Ovary (tissue), 3 donors: ENCODE measurements at regions not wholly inside any gene's neighbourhood (a gene's known extent, or its start where the extent isn't known, plus 50 kb on each side); places are given as distances from the start of the nearest gene placed in this dataset.

Experiments used
- CTCF ChIP-seq, 3 donors: fragments of 450-650 bp in 2 of 3; fragments of 200-600 bp in 1 of 3; IDR thresholded peaks; one replicate each; pipeline versions ENCODE4 v1.5.1 to v1.8.0; 2016 to 2022; ENCODE audit warnings: antibody characterized with exemption in 3 of 3, mild to moderate bottlenecking in 1 of 3
- EP300 ChIP-seq: sonication (generic); formaldehyde crosslinking; IDR thresholded peaks from one replicate; pipeline ENCODE4 v1.6.1; 2017; ENCODE audit warnings: antibody characterized with exemption
- POLR2A ChIP-seq: fragments of 450-650 bp; IDR thresholded peaks from one replicate; pipeline ENCODE4 v1.6.1; 2017; ENCODE audit warnings: antibody characterized with exemption, mild to moderate bottlenecking, moderate library complexity
- donor health status: DM: no; HTN: no; CAD: no.

- TF ChIP-seq CTCF (IDR thresholded peaks at IDR 0.05) = no peak
- no peak for TF ChIP-seq EP300
- no peak for TF ChIP-seq POLR2A
These were observed 82.7 kb upstream of the NXT1 start for GRCh38 chr20:23267909-23268308.
